GM18861 (cell line): ENCODE measurements at regions not wholly inside any gene's neighbourhood (a gene's known extent, or its start where the extent isn't known, plus 50 kb on each side); places are given as distances from the start of the nearest gene placed in this dataset.

Experiments
- ATAC-seq: cut with Tn5 transposase; IDR thresholded peaks from one replicate; pipeline ENCODE4 v1.9.1; 2021; ENCODE audit not compliant: unreplicated experiment

GRCh38 chr18:25815659-25816058 is 274.8 kb downstream of the SS18 start:
- ATAC-seq, result no peak

GRCh38 chr18:25814841-25815458 is 275.5 kb downstream of the SS18 start:
- ATAC-seq, result peak; percentile 96

- ATAC-seq, result no peak
These were observed 277.3 kb downstream of the SS18 start for GRCh38 chr18:25813110-25813509.

DNA sequence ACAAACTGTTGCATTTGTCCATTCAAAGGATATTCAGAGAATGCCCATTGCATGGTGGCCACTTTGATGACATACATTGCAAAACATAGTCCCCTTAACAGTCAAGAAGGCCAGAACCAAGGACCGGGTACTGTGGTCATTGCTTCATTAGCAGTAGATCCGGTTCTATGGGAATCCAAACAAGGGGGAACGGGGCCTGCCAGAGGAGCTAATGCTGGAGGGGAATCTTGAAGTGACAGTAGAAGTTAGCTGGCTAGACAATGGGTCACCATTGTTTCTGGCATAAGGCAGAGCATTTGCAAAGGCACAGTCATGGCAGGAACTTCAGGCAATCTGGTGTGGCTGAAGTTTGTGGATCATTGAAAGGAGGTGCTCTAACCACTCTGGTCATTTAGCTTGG is 279.7 kb downstream of the SS18 start:
- no peak for ATAC-seq

DNA sequence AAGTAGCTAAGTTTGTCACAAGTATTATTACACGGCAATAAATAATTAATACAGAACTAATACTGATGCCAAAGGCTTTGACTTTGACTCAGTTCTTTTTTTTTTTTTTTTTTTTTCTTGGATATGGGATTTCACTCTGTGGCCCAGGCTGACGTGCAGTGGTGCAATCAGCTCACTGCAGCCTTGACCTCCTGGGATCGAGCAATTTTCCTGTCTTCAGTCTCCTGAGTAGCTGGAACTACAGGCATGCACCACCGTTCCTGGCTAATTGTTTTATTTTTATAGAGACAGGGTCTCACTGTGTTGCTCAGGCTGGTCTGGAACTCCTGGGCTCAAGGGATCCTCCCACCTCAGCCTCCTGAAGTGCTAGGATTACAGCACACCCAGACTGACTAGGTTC is 284.5 kb downstream of the SS18 start:
- no peak for ATAC-seq

DNA sequence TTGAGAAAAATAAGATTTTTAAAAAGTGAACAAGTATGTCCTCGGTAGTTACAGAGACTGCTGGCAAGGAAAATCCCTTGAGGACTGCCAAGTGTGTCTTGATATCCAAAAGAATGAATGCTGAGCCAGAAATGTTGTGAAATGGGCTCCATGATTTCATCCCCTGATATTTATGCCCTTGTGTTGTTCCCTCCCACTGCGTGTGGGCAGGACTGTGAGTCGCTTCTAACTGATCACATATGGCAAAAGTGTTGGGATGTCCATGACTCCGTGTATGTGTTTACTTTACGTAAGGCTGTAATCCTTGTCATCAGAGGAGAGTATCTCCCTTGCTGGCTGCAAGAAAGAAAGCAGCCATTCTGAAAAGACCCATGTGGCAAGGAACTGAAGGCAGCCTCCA is 285.1 kb downstream of the SS18 start:
- ATAC-seq, result no peak

DNA sequence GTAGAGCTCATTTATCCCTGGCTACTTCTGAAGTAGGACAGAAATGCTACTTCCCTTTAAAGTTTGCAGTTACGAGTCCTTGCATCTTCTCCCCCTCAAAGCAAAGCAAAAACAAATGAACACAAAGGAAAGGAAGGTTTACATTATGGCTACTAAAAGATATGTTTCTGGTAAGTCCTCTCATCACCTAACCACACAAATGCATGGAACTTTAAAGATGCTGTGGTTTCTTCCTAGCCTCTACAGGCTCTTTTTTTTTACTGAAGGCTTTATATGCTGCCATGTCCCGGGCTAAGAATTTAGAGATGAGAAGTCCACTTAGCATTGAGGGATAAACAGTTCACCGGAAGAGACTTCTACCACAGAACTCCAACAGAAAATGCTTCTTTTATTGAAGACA is 291.2 kb downstream of the SS18 start:
- no peak for ATAC-seq

- ATAC-seq, result no peak
These were observed 292.4 kb downstream of the SS18 start for GRCh38 chr18:25798046-25798445.

GRCh38 chr18:25795213-25795612 is 295.2 kb downstream of the SS18 start:
- ATAC-seq, result no peak

DNA sequence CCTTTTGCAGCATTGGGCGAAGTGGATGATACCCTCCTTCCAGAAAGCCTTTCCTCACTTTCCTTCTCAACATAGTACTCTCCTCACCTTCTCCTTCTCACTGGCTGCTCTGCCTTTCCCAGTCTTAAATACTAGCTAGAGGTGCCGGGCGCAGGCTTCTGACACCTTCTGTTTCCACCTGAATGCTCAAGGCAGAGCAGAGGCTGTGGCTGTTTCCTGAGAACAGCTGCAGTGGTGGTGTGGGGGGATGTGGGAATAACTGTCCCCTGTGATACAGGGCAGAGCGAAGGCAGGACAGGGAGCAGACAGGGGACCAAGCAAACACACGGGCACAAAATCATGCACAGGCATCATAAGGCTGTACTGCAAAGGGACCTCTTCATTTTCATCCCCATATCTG is 303.1 kb downstream of the SS18 start:
- ATAC-seq, result no peak

DNA sequence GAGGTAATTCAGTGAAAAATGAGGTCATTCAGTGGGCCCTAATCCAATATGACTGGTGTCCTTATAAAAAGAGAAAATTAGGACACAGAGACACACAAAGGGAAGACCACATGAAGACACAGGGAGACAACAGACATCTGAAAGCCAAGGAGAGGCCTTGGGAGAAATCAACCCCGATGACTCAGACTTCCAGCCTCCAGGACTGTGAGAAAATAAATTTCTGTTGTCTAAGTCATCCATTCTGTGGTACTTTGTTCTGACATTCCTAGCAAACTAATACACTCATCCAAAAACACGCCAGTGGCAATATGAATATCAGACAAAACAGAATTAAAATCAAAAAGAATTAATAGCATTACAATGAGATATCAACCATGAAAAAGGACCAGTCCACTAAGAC is 303.7 kb downstream of the SS18 start:
- ATAC-seq, result no peak

GRCh38 chr18:25780105-25780504 is 310.3 kb downstream of the SS18 start:
- no peak for ATAC-seq

- no peak for ATAC-seq
These were observed 318.6 kb downstream of the SS18 start for GRCh38 chr18:25771796-25772195.

DNA sequence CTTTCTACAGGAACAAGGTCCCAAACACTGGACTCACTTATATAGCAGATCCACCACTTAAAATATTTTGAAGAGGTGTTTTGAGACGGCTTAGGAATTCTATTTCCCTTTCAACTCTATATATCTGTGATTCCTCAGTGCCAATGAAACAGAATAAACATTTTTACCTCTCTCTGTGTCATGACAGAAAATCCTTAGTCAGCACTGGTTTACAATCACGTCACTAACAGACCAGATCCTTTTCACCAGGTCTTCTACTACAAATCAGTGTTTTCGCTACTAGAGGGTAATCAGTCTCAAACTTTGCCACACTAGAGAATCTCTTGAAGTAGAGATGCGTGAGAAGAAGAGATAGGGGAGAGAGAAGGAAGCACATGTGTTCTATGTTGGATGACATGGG is 325.6 kb downstream of the SS18 start:
- ATAC-seq, result no peak

DNA sequence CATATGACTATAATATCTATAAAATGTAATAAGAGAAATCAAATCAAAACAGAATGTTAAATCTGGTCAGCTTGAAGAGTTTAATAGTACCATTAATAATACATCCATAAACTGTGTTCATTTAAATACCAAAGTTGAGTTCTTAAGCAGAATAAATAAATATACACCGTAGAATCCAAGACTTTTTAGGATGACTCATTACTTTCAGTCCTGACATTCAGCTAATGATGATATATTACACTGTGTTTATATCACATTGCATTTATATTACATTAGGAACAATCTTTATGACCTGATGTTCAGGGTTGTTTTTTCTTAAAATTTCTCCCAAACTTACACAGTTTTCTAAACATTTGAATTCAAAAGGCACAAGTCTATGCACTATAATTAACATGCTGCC is 331.3 kb downstream of the SS18 start:
- ATAC-seq, result no peak

GRCh38 chr18:25743646-25744151 is 346.7 kb downstream of the SS18 start:
- no peak for ATAC-seq

DNA sequence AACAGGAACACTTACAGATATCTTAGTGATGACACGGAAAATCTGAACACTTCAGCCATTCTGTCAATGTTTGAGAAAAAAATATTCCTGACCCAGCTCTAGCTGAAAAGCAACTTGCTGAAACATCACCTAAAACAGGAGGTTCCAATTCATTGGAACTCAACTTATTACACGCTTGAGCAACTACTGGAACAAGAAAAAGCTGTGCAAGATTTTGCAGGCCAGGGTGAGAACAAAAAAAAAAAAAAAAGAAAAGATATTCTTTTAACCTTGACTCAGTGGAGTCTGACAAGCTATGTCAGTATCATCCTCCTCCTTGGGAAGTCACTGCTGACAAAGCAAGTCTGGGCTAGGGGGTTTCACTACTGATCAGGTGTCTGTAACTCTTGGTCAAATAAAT is 351.0 kb downstream of the SS18 start:
- ATAC-seq, result no peak

DNA sequence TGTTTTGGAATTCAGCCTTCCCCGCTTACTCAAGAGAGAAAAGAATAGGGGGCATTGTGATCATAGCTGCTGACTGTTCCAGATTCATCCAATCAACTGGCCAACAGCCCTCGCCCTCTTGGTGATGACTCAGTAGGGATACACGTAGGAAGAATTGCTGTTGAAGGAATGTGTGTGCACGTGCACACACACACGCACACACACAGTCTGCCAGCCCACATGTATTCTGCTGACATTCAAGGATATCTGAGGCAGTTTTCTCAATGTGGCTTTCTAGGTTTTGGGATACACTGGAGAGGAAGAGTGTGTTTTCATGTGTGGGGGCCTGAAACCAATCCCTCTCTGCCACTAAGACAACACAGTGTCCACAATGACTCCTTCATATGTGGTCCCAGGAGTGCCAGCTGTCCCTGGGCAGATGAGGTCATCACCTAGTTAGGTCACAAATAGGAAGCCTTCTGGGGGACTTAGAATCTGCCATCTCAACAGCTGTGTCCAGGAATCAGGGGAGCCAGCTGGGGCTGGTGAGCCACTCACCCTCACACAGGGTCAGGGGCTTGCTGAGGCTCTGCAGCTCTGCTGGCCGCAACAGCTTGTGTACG is 352.6 kb downstream of the SS18 start:
- no peak for ATAC-seq

DNA sequence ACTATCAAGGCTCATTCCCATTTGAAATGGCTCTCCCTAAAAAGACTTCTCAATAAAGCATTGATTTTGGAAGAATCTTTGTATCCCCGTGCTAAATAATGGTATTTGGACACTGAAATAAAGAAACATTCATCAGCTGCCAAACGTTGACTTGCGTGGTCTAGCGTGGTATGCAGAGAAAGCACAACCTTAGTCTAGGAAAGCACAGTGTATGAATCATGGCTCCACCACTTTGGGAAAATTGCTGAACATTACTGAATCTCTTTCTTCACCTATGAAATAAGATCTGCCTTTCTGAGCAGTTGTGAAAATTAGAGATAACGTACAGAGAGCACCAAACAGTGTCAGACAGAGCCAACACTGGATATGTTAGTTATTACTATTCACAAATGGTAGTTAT is 353.9 kb downstream of the SS18 start:
- no peak for ATAC-seq

- no peak for ATAC-seq
These were observed 355.0 kb downstream of the SS18 start for GRCh38 chr18:25735459-25735858.

- ATAC-seq, result no peak
These were observed 356.1 kb downstream of the SS18 start for GRCh38 chr18:25734336-25734735.

- no peak for ATAC-seq
These were observed 357.6 kb downstream of the SS18 start for GRCh38 chr18:25732862-25733261.

DNA sequence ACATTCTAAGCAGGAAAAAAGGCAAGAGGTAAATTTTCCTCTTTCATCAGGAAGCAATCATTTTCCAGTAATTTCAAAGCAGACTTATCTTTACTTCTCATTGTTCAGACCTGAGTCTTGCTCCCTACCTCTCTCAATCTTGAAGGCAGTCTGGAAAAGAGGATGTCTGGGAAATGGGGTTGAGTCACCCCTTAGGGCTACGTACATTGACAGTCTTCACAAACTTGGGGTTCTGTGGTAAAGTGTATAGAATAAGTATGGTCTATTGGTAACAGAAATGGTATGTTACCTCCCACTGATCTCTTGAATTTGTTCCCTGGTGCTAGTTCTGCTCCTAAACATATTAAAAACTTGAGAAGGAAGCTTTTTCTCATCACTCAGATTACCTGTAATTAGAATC is 361.3 kb downstream of the SS18 start:
- no peak for ATAC-seq
